AG08395 (cell line): ENCODE measurements at regions not wholly inside any gene's neighbourhood (a gene's known extent, or its start where the extent isn't known, plus 50 kb on each side); places are given as distances from the start of the nearest gene placed in this dataset.
"Not testable (repeated sequence)": the region's sequence is repeated elsewhere in the genome, so short reads cannot be mapped to it uniquely, and the experiment has no call there.

Experiments used
- DNase-seq: peaks from one replicate; pipeline ENCODE4 v3.0.0; 2012; ENCODE audit warnings: mixed read lengths, low spot score

- DNase-seq = no peak
Measured at GRCh38 chr2:67904966-67905365, 157.8 kb downstream of the C1D start.

DNA sequence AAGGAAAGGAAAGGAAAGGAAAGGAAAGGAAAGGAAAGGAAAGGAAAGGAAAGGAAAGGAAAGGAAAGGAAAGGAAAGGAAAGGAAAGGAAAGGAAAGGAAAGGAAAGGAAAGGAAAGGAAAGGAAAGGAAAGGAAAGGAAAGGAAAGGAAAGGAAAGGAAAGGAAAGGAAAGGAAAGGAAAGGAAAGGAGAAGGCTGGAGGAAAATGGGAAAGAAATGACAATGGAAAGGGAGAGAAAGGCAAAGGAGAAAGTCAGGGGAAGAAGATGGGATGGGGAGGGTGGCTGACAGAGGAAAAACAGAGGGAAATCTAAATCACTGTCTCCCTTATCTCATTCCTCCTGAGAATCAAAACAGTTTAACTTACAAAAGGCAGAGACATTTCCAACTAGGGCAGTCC lies 156.3 kb downstream of the C1D start:
- not testable (repeated sequence) for DNase-seq

- DNase-seq = peak; percentile 92
Measured at GRCh38 chr2:67917332-67918054, 145.3 kb downstream of the C1D start.

GRCh38 chr2:67918471-67918870 lies 144.3 kb downstream of the C1D start:
- no peak for DNase-seq

DNA sequence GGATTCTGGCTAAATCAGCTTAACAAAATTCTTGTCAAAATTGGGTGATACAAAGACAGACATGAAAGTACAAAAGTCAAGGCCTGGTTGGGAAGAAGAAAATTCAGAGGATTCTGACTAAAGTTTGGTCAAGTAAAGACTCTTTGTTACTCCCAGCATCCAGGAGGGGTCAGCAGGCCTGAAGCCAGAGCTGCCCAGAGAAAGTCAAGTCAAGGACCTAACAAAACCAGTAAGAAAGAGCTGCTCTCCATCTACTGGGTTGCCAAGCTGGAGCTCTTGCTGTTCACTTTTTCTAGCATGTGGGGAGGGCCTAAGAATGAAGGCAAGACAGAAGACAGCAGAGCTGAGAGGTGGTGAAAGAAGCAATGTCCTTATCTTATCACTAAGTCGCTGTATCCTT lies 143.3 kb downstream of the C1D start:
- no peak for DNase-seq

GRCh38 chr2:67922080-67922785 lies 140.6 kb downstream of the C1D start:
- no peak for DNase-seq

DNA sequence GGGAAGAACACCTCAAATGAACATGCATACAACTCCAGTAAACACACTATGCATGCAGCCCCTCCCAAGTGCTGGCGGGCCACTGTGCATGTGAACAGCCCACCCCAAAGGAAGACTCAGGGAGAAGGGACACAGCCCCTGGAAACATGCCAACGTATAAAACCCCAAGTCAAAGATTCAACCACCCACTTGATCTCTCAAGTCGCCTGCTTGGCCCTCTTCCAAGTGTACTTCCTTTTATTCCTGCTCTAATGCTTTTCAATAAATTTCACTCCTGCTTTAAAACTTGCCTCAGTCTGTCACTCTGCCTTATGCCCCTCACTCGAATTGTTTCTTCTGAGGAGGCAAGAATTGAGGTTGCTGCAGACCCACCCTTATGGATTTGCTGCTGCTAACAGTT lies 139.1 kb downstream of the C1D start:
- DNase-seq = no peak

GRCh38 chr2:67927501-67927900 lies 135.3 kb downstream of the C1D start:
- DNase-seq = no peak

- DNase-seq = no peak
Measured at GRCh38 chr2:67930156-67930555, 132.6 kb downstream of the C1D start.

GRCh38 chr2:67936969-67937368 lies 125.8 kb downstream of the C1D start:
- DNase-seq = no peak

GRCh38 chr2:67938053-67938452 lies 124.8 kb downstream of the C1D start:
- DNase-seq = peak; percentile 36

DNA sequence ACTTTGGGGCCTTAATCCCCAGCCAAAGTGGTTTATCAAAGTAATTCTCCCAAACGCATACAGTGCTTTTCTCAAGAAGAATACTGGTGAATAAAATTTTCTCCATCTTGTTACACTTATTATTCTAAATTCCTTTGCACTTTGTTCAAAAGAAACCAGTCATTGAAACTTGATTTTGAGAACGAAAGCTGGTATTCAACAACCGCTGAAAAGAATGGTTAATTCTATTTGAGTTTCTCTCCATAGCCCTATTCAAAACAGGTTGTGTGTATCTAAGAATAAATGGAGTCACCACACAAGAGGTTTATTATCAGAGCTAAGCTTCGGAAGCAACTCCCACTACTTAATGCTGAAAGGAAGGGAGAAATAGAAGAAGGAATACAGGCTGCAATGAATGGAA lies 117.7 kb downstream of the C1D start:
- no peak for DNase-seq

DNA sequence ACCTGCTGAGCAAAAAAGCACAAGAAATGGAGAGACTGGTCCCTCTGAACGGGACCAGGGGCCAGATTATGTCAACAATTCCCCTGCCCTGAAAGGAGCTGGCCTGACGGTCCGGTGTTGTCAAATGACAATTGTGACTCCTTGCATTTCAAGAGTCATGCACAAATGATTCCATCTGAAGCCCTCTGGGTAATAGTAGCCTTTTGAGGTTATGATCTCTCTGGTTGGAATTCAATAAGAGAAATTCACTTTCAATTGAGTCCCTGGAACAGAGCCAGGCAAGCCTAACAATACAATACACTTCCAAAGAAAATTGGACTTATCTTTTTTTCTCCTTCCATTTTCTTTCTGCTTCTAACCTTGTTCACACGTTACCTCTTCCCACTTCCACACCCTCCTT lies 116.9 kb downstream of the C1D start:
- no peak for DNase-seq

GRCh38 chr2:67948057-67948456 lies 114.7 kb downstream of the C1D start:
- no peak for DNase-seq

DNA sequence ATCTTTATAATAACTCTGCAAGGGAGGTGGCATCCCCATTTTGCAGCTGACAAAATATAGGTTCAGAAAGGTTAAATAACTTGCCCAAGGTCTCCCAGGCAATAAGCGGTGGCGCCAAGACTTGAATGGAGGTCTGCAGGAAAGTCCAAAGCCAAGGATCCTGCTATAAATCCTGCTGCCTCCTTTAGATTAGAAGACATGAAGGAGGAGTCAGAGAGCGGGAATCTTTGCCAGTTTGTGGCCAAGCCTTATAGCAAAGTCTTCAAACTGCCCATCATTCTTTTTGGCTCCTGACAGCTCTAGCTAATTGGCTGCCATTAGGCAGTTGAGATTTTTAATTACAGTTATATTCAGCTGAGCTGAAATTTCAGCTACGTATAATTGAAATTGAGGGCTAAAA lies 114.3 kb downstream of the C1D start:
- DNase-seq = no peak

- no peak for DNase-seq
Measured at GRCh38 chr2:67950018-67950417, 112.8 kb downstream of the C1D start.

- no peak for DNase-seq
Measured at GRCh38 chr2:67950919-67951318, 111.9 kb downstream of the C1D start.

DNA sequence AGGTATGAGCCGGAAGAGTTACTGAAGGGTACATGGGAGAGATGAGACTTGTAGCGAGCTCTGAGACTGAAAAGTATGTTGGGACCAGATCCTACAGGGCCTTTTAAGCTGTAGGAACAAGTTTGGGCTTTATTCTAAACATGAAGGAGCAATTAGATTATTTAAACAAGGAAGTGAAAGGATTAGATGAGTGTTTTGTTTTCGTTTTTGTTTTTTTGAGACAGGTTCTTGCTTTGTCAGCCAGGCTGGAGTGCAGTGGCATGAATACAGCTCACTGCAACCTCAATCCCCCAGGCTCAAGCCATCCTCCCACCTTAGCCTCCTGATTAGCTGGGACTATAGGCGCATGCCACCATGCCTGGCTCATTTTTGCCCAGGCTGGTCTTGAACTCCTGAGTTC lies 110.7 kb downstream of the C1D start:
- no peak for DNase-seq

GRCh38 chr2:67954093-67954748 lies 108.6 kb downstream of the C1D start:
- no peak for DNase-seq

GRCh38 chr2:67955748-67956603 lies 106.8 kb downstream of the C1D start:
- DNase-seq = no peak

DNA sequence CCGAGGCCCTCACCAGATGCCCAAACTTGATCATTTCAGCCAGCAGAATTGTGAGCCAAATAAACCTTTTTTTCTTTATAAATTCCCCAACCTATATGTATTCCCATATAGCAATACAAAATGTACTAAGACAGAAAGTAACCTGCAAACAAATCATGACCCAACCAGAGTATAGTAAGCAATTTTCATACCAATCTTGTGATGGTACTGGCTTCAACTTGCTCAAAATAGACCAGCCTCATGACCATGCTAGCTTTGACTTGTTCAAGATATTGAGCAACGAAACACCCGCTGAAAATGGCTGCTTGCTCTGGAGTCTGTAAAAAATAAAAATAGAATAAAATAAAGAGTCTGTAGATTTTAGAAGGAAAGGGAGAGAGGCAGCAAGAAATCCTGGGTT lies 97.6 kb downstream of the C1D start:
- DNase-seq = no peak

GRCh38 chr2:67970071-67970470 lies 92.7 kb downstream of the C1D start:
- DNase-seq = no peak
